GM06990 (cell line): ENCODE measurements at regions not wholly inside any gene's neighbourhood (a gene's known extent, or its start where the extent isn't known, plus 50 kb on each side); places are given as distances from the start of the nearest gene placed in this dataset.

Source experiments
- DNase-seq: peaks from one replicate; pipeline ENCODE4 v3.0.0-alpha.2; 2011; ENCODE audit not compliant: insufficient read length; ENCODE audit errors: extremely low read depth
- H3K27me3 ChIP-seq: replicated peaks from 2 replicates; pipeline ENCODE4 v1.6.0; 2011; ENCODE audit warnings: low read length; ENCODE audit not compliant: control insufficient read depth, insufficient read depth
- H3K36me3 ChIP-seq: 2 replicates; pipeline ENCODE4 v1.5.1; 2011; ENCODE audit warnings: low read length; ENCODE audit not compliant: control insufficient read depth, insufficient read depth
- H3K4me3 ChIP-seq: replicated peaks from 2 replicates; pipeline ENCODE4 v1.5.1; 2011; ENCODE audit warnings: low read depth, mild to moderate bottlenecking, control low read depth, low read length
- CTCF ChIP-seq: IDR thresholded peaks from 2 replicates; pipeline ENCODE4 v1.5.1; 2011; ENCODE audit warnings: low read length, control low read depth, mild to moderate bottlenecking, inconsistent platforms; ENCODE audit not compliant: insufficient read depth, poor library complexity, severe bottlenecking

GRCh38 chr1:213425376-213426030 is 374.5 kb downstream of the RPS6KC1 start:
- no peak for DNase-seq
- no peak for TF ChIP-seq CTCF
- H3K36me3 ChIP-seq = no peaks in the 10 kb centered on the region
- no peaks in the 10 kb centered on the region; the same call in 1 of the 2 replicates for H3K27me3 ChIP-seq
- H3K4me3 ChIP-seq = no peak overlapping the region

- no peak for DNase-seq
- Histone ChIP-seq H3K27me3 (no peaks in the 10 kb centered on the region), H3K36me3 (no peaks in the 10 kb centered on the region), H3K4me3 (no peak overlapping the region)
- TF ChIP-seq CTCF = no peak
These were observed 378.6 kb downstream of the RPS6KC1 start for GRCh38 chr1:213429642-213430041.

- Histone ChIP-seq H3K4me3 (no peak overlapping the region), H3K27me3 (no peaks in the 10 kb centered on the region), H3K36me3 (no peaks in the 10 kb centered on the region)
- DNase-seq = no peak
- no peak for TF ChIP-seq CTCF
These were observed 384.7 kb downstream of the RPS6KC1 start for GRCh38 chr1:213435715-213436114.

- no peak for TF ChIP-seq CTCF
- no peaks in the 10 kb centered on the region for H3K36me3 ChIP-seq
These were observed 387.3 kb downstream of the RPS6KC1 start for GRCh38 chr1:213438339-213438738.

GRCh38 chr1:213439703-213440102 is 388.7 kb downstream of the RPS6KC1 start:
- no peak for DNase-seq
- TF ChIP-seq CTCF = no peak
- Histone ChIP-seq H3K36me3 (no peaks in the 10 kb centered on the region), H3K27me3 (no peaks in the 10 kb centered on the region), H3K4me3 (no peak overlapping the region)

More at GRCh38 chr1:213438339-213438738, 387.3 kb downstream of the RPS6KC1 start:
- H3K27me3 ChIP-seq = no peaks in the 10 kb centered on the region
- H3K4me3 ChIP-seq = no peak overlapping the region
- no peak for DNase-seq

GRCh38 chr1:213440766-213441165 is 389.7 kb downstream of the RPS6KC1 start:
- Histone ChIP-seq H3K36me3 (no peaks in the 10 kb centered on the region), H3K4me3 (no peak overlapping the region), H3K27me3 (no peaks in the 10 kb centered on the region)
- DNase-seq = no peak
- TF ChIP-seq CTCF = no peak
